ENCODE measurements at regions not wholly inside any gene's neighbourhood (a gene's known extent, or its start where the extent isn't known, plus 50 kb on each side); places are given as distances from the start of the nearest gene placed in this dataset.

GRCh38 chr21:15182731-15183130 lies 117.9 kb upstream of the NRIP1 start:
- H3K36me3 ChIP-seq: no peaks in the 10 kb centered on the region
- TF ChIP-seq POLR2A (IDR thresholded peaks at IDR 0.05) (no peak), CTCF (IDR thresholded peaks at IDR 0.05) (no peak)
- intact Hi-C loops (cut with DNase I): no loop called here
- ATAC-seq (no peak), DNase-seq (no peak)
- H3K9me3 ChIP-seq: peaks cover 0 to 6% (median 0%) of the 10 kb centered on the region in 12 donors
- WGBS, 4 donors: 90 to 99% (median 91%) methylated on average over 4 of the region's 4 CpGs
- no peak overlapping the region for H3K4me3 ChIP-seq
- H3K27me3 ChIP-seq: no peaks in the 10 kb centered on the region
- no peaks in the 10 kb centered on the region for H3K4me1 ChIP-seq
- no peak overlapping the region for H3K27ac ChIP-seq

- DNase-seq (no peak), ATAC-seq (no peak)
- TF ChIP-seq POLR2A (IDR thresholded peaks at IDR 0.05) (no peak), CTCF (IDR thresholded peaks at IDR 0.05) (no peak)
- no peak overlapping the region for H3K4me3 ChIP-seq
- H3K27ac ChIP-seq: no peak overlapping the region
- intact Hi-C loops (cut with DNase I): no loop called here
- H3K27me3 ChIP-seq: no peaks in the 10 kb centered on the region
- peaks cover 0 to 6% (median 0%) of the 10 kb centered on the region in 12 donors for H3K9me3 ChIP-seq
- H3K36me3 ChIP-seq: no peaks in the 10 kb centered on the region
- 51 to 66% (median 62%) methylated on average over 5 of the region's 5 CpGs for whole genome bisulfite sequencing, 4 donors
- H3K4me1 ChIP-seq: no peaks in the 10 kb centered on the region
Observed at GRCh38 chr21:15183813-15184257, 119.0 kb upstream of the NRIP1 start.

GRCh38 chr21:15190412-15190811 lies 125.6 kb upstream of the NRIP1 start:
- no peak overlapping the region for H3K27ac ChIP-seq
- no peaks in the 10 kb centered on the region for H3K36me3 ChIP-seq
- no peaks in the 10 kb centered on the region for H3K4me1 ChIP-seq
- no peaks in the 10 kb centered on the region for H3K9me3 ChIP-seq
- no peak for ATAC-seq
- H3K27me3 ChIP-seq: no peaks in the 10 kb centered on the region
- no peak for DNase-seq
- TF ChIP-seq CTCF (IDR thresholded peaks at IDR 0.05): no peak
- TF ChIP-seq POLR2A (IDR thresholded peaks at IDR 0.05): no peak
- WGBS, 4 donors: 88 to 92% (median 90%) methylated on average over 3 of the region's 3 CpGs
- no peak overlapping the region for H3K4me3 ChIP-seq
- intact Hi-C loops (cut with DNase I): no loop called here

- 83 to 92% (median 87%) methylated on average over 5 of the region's 5 CpGs for WGBS, 4 donors
- TF ChIP-seq CTCF (IDR thresholded peaks at IDR 0.05): no peak
- TF ChIP-seq POLR2A (IDR thresholded peaks at IDR 0.05): no peak
- ATAC-seq (no peak), DNase-seq (no peak)
- Histone ChIP-seq H3K4me1 (no peaks in the 10 kb centered on the region), H3K4me3 (no peak overlapping the region), H3K36me3 (no peaks in the 10 kb centered on the region), H3K27me3 (no peaks in the 10 kb centered on the region), H3K9me3 (no peaks in the 10 kb centered on the region), H3K27ac (no peak overlapping the region)
- intact Hi-C loops (cut with DNase I): no loop called here
Observed at GRCh38 chr21:15190837-15191236, 126.0 kb upstream of the NRIP1 start.

All from heart left ventricle (tissue), 16 donors.